ENCODE measurements at regions not wholly inside any gene's neighbourhood (a gene's known extent, or its start where the extent isn't known, plus 50 kb on each side); places are given as distances from the start of the nearest gene placed in this dataset.

GRCh38 chr6:163661272-163661671, 246.8 kb downstream of the QKI start:
- H3K27ac ChIP-seq, result no peak overlapping the region
- DNase-seq (ENCODE audit: low read depth, low spot score), result no peak

DNA sequence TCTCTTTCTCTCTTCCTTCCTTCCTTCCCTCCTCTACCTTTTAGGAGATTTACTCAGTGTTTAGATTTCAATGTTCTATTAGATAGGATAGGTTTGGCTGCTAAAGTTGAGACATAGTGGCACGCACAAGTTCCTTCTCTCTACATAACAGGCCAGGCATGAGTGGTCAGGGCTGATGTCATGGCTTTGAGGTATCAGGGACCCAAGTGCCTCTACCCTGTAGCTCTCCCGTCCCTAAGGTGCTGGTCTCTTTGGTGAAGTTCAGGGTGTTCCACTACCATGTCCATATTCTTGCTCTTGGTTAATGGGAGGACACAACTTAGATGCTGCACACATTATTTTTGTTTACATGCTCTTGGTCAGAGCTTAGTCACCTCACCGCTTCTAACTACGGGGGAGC, 245.3 kb downstream of the QKI start:
- no peak for DNase-seq (ENCODE audit: low read depth, low spot score)
- no peak overlapping the region for H3K27ac ChIP-seq

- DNase-seq (ENCODE audit: low read depth, low spot score), result no peak
- H3K27ac ChIP-seq, result no peak overlapping the region
These were observed 241.0 kb downstream of the QKI start for GRCh38 chr6:163655217-163656121.

DNA sequence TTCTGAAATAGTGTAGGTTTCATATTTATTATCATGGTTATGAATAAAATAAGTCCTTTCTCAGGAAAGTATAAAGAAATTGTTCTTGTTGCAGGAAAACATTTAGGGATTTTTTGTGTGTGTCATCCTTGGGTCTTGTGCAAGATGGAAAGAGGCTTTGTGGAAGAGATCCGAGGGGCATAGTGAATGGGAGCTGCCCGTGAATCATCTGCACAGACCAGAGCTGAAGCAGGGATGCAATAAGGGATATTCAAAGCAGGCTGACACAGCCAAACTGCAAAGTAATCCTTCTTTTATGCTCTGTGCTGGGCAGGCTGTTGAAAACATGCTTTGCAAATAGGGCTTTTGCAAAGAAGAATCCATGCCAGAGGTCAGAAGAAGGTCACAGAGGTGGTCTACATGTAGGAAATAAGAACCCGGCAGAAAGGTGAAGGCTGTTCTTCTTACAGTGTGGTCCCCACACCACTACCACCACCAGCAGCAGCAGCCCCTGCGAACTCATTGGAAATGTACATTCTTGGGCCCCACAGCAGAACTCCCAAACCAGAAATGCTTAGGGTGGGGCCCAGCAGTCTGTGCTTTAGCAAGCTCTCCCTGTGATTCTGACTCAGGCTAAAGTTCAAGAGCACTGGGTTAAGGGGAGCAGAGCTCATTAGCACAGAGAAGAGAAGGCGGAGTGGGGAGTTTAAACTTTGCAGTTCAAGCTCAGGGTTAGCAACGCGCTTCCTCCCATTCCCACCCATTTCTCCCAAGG, 237.6 kb downstream of the QKI start:
- DNase-seq (ENCODE audit: low read depth, low spot score), result no peak

DNA sequence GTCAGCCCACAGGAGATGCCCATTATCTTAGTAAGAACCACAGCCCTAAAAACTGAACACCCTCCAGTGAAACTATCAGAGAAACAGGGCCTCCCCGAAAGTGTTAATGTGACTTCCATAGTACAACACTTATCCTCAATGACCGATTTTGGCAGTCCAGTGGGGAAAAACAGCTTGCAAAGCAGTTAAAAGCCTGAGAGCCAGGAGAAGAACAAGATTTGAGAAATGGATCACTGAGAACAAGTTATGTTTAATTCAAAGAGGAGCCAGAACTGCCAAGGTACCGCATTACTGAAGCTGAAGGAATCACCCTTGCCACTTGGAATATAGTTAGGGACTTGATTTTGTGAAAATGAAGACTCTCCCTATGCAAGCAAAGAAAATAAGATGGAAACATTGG, 236.9 kb downstream of the QKI start:
- no peak for DNase-seq (ENCODE audit: low read depth, low spot score)
- H3K27ac ChIP-seq, result no peak overlapping the region

More for the DNA sequence above, 237.6 kb downstream of the QKI start:
- no peak overlapping the region for H3K27ac ChIP-seq

DNA sequence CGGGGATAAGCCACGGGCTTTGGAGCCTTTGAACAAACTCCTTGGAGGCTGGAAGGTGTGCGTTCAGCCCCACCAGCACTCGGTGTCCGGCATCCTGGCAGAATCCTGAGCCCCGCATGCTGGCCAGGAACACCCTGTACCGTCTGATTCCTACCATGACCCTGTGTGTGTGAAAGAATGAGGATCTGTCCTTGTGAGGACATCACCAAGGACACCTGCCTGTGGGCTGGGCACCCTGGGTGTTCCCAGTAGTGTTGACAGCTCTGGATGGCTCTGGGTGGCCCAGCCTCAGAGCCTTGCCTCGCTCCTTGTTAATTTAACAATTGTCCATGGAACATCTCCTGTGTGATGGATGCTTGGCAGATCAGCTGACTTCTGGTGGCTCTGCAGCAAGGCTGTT, 234.3 kb downstream of the QKI start:
- no peak overlapping the region for H3K27ac ChIP-seq
- DNase-seq (ENCODE audit: low read depth, low spot score), result no peak

GRCh38 chr6:163647624-163648023, 233.1 kb downstream of the QKI start:
- no peak for DNase-seq (ENCODE audit: low read depth, low spot score)

DNA sequence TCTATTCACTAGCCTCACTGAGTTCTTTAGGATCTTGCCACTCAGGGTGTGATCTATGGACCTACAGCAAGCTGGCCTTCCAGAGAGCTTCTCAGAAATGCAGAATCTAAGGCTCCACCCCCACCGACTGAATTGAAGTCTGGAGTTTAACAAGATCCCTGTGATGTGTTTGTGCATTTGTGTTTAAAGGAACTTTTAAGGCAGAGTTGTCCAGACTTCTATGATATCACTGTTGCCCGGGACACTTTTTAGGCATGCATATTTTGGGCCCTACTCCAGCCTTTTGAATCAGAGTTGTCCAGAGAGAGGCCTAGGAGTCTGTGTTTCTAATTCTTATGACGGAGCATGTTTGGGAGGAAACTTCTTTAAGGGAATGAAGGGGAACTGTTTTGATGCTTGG, 232.3 kb downstream of the QKI start:
- DNase-seq (ENCODE audit: low read depth, low spot score), result no peak
- H3K27ac ChIP-seq, result no peak overlapping the region

More at GRCh38 chr6:163647624-163648023, 233.1 kb downstream of the QKI start:
- H3K27ac ChIP-seq, result no peak overlapping the region

GRCh38 chr6:163646133-163646532, 231.6 kb downstream of the QKI start:
- H3K27ac ChIP-seq, result no peak overlapping the region
- no peak for DNase-seq (ENCODE audit: low read depth, low spot score)

- no peak for DNase-seq (ENCODE audit: low read depth, low spot score)
- H3K27ac ChIP-seq, result no peak overlapping the region
These were observed 231.0 kb downstream of the QKI start for GRCh38 chr6:163645560-163645959.

DNA sequence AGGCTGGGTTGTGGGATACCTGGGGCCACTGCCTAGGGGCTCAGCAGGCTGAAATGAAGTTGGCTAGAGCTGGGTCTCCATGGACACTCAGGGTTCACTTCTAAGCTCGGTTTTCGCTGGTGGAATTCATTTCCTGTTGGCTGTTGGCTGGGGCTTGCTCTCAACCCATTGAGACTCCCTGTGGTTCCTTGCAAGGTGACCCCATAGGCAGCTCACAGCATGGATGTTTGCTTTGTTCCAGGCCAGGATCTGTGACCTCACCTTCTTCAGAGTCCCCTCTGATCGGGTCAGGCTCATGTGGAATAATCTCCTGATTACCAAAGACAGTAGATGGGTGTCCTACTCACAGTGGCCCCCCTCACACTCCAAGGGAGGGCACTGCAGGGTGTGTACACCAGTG, 229.3 kb downstream of the QKI start:
- H3K27ac ChIP-seq, result no peak overlapping the region
- DNase-seq (ENCODE audit: low read depth, low spot score), result no peak

- no peak for DNase-seq (ENCODE audit: low read depth, low spot score)
- H3K27ac ChIP-seq, result no peak overlapping the region
These were observed 227.2 kb downstream of the QKI start for GRCh38 chr6:163641706-163642105.

DNA sequence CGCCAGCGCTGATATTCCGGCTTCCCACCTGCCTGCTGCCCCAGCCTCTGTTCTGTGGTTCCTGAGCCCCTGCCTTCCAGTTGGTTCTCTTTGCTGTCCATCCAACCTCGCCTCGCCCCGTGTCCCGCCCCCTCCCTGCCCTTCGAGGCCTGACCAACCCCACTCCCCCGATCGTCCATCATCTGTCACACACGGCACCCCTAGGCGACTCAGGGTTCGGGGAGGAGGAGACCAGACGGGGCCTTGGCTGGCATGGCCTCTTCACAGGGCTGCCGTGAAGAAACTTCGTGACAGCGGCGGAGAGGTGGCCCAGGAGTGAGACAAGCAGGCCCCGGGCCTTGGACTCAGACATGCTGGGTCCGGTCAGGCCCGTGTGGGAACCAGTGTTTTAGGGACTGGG, 226.1 kb downstream of the QKI start:
- DNase-seq (ENCODE audit: low read depth, low spot score), result no peak
- no peak overlapping the region for H3K27ac ChIP-seq

DNA sequence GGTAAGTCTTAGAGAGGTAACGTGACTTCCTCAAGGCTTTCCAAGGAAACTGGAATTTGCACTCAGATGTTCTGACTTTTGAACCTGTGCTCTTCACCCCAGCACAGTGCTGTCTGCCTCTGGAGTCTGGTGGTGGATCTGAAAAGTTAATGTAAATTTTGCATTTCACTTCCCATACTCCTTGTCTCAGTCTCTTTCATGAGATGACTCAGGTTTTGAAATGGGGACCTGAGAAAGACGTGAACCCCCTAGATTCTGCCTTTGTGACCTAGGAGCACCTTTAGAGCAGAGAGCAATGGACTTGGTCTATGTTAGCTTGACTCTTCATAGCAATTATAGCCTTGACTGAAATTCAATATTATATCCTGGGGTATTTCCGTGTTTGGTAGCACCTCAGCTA, 223.0 kb downstream of the QKI start:
- no peak overlapping the region for H3K27ac ChIP-seq
- DNase-seq (ENCODE audit: low read depth, low spot score), result no peak

- H3K27ac ChIP-seq, result no peak overlapping the region
These were observed 221.3 kb downstream of the QKI start for GRCh38 chr6:163635731-163636364.

DNA sequence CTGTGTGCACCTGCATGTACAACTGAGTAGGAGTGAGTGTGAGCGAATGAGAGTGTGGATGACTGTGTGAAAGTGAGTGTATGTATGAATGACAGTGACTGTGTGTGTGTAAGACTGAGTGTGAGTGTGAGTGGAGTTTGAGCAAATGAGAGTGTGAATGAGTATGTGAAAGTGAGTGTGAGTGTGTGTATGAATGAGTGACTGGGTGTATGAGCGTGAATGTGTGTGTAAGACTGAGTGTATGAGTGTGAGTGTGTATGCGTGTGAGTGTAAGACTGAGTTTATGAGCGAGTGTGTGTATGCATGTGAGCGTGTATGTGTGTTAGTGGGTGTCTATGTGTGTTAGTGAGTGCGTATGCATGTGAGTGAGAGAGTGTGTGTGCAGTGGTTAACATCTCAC, 220.8 kb downstream of the QKI start:
- H3K27ac ChIP-seq, result no peak overlapping the region
- no peak for DNase-seq (ENCODE audit: low read depth, low spot score)

More at GRCh38 chr6:163635731-163636364, 221.3 kb downstream of the QKI start:
- no peak for DNase-seq (ENCODE audit: low read depth, low spot score)

DNA sequence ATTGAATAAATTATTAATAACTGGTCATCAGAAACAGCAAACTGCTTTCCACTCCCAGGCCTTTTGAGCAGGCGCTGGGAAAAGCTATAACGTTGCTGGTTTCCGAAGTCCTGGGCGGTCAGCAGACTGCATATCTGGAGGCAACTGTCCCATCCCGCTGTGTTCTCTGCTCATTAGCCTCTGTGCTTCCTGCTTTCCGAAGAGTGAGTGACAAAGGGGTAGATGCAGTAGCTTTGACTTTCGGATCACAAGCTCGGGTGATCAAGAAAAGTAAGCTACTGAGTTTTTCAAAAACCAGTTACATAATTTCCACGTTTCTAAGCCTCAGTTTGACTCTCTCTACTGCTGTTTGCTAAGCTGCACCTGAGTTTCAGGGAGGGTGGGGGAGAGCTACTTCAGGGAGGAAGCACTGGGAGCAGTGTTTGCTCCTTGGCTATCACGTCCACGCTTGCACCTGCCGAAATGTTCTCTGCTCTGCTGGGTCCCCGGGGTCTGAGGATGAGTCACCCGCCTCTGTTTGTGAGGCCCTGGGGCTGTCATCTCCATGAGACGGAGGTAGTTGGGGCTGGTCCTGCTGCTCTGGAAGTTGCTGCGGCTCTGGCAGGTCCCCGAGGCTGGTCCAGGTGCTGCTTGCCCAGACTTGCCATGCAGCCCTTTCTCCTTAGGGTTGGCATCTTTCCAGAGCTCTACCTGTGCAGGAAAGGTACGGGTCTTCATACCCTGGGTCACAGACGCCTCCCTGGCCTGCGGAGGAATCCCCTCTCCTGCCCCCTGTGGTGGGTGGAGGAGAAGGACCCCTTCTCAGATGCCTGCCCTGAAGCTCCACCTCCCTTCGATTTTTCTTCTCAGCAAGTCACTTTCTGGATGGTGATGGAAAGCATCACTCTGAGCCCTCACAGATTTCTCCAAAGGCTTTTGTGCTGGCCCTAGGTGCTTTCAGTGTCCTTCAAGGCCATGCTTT, 220.0 kb downstream of the QKI start:
- peak; percentile 22 for DNase-seq (ENCODE audit: low read depth, low spot score)
- no peak overlapping the region for H3K27ac ChIP-seq

- DNase-seq (ENCODE audit: low read depth, low spot score), result no peak
- no peak overlapping the region for H3K27ac ChIP-seq
These were observed 216.5 kb downstream of the QKI start for GRCh38 chr6:163630991-163631390.

- no peak for DNase-seq (ENCODE audit: low read depth, low spot score)
These were observed 216.1 kb downstream of the QKI start for GRCh38 chr6:163630572-163630971.

DNA sequence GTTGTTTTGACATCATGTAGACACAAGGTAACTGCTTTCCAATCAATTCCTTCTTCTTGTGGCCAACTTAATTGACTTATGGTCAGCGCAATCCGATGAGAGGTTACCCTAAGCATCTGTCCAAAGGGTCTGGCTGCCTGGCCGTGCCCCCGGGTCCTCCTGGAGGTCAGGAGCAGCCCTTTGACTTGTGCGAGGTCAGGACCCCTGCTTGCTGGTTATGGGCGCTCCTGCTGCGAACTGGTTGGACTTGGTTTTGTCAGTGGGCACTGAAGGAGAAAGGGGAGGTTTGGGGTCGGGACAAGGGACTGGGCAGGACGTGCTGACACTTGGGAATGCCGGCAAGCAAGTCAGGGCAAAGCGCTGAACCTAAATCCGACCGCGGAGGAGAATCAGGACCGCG, 215.6 kb downstream of the QKI start:
- no peak for DNase-seq (ENCODE audit: low read depth, low spot score)
- no peak overlapping the region for H3K27ac ChIP-seq

More at GRCh38 chr6:163630572-163630971, 216.1 kb downstream of the QKI start:
- H3K27ac ChIP-seq, result no peak overlapping the region

Data from epithelial cell of prostate (primary cell).